HT-29 (cell line): ENCODE measurements at regions not wholly inside any gene's neighbourhood (a gene's known extent, or its start where the extent isn't known, plus 50 kb on each side); places are given as distances from the start of the nearest gene placed in this dataset.

ENCODE experiments used
- DNase-seq: peaks from one replicate; pipeline ENCODE4 v3.0.0-alpha.2; 2015; ENCODE audit warnings: low spot score

DNA sequence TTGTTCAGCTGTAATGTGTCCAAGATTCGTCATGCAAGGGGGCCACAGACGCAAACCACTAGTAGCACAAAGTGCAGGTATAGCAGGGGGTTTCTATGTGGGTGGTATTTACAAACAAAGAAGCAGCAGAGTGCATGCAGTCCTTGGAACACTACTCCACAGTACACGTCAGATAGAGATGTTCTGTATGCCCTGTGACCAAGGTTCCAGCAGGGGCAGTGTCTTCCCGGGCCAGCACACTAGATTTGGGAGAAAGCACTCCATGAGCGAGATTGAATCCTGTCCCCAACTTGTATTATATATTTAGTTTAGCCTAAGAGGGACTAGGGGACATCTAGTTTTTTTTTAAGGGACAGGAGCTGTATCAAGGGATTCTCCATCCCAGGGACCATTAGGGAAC lies 54.4 kb upstream of the ESX1 start:
- no peak for DNase-seq

DNA sequence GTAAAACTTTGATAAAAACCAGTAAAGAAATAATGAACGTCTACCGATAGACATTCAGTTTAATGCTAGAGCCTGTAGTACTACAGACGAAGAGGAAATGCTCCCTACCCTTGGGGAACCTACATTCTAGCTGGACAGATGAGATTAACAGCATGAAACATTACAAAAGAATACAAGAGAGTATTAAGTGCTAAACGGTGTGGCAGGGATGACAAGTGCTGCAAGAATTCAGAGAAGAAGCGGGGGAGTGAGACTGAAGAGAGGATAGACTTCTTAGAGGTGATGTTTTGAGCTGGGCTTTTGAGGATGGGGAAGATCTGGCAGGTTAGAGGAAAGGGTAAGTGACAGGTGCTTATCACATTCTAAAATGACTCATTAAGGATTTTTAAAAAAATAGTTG lies 52.6 kb upstream of the ESX1 start:
- no peak for DNase-seq

DNA sequence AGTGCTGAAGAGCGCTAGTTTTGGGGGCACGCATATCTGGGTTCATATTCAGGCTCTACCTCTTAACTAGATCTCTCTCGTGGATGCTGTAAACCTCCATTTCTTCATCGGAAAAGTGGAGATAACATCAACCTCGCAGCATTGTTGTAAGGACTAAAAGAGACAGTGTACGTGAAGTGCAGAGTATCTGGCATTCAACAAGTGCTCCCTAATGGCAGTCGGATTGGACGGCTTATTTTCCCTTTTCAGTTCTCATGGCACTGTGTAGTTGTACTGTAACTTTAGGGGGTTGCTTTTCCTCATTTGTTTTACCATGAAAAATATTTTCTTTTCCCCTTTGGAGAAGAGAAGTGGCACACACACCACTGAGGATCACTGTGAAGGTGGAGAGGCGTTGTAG lies 51.4 kb upstream of the ESX1 start:
- DNase-seq: no peak
